SK-N-SH treated with all-trans-retinoic acid at 6 μM for 48 hours (cell line): ENCODE measurements at regions not wholly inside any gene's neighbourhood (a gene's known extent, or its start where the extent isn't known, plus 50 kb on each side); places are given as distances from the start of the nearest gene placed in this dataset.

Experiments used
- CREB5 ChIP-seq: fragments of 250-450 bp; sonication (Bioruptor Pico); IDR thresholded peaks from 2 replicates; pipeline ENCODE4 v1.5.1; 2020; ENCODE audit warnings: low read depth, mild to moderate bottlenecking, moderate library complexity
- CSRNP3 ChIP-seq: fragments of 250-450 bp; sonication (Bioruptor Pico); IDR thresholded peaks from 2 replicates; pipeline ENCODE4 v1.5.1; 2021; ENCODE audit warnings: mild to moderate bottlenecking, moderate library complexity
- ZC3H10 ChIP-seq: fragments of 250-450 bp; sonication (Bioruptor Pico); IDR thresholded peaks from 2 replicates; pipeline ENCODE4 v1.5.1; 2021; ENCODE audit warnings: mild to moderate bottlenecking, moderate library complexity
- ZFP30 ChIP-seq: fragments of 450-650 bp; formaldehyde crosslinking; IDR thresholded peaks from 2 replicates; pipeline ENCODE4 v1.5.0; 2022; ENCODE audit warnings: mild to moderate bottlenecking, moderate library complexity
- ZNF565 ChIP-seq: fragments of 450-650 bp; formaldehyde crosslinking; conservative IDR thresholded peaks from 2 replicates; pipeline ENCODE4 v1.5.0; 2020; ENCODE audit warnings: low read depth, mild to moderate bottlenecking, moderate library complexity

- TF ChIP-seq ZNF565 (CRISPR knock-in tag) = no peak
- no peak for TF ChIP-seq CSRNP3
- TF ChIP-seq CREB5 (CRISPR knock-in tag) = no peak
- no peak for TF ChIP-seq ZFP30 (CRISPR knock-in tag)
- no peak for TF ChIP-seq ZC3H10 (CRISPR knock-in tag)
Measured at GRCh38 chr6:54019860-54020259, 91.4 kb upstream of the MLIP start.
